ENCODE measurements at regions not wholly inside any gene's neighbourhood (a gene's known extent, or its start where the extent isn't known, plus 50 kb on each side); places are given as distances from the start of the nearest gene placed in this dataset.
A peak's percentile ranks its signal among the peaks of the same experiment; 100 is the strongest.

DNA sequence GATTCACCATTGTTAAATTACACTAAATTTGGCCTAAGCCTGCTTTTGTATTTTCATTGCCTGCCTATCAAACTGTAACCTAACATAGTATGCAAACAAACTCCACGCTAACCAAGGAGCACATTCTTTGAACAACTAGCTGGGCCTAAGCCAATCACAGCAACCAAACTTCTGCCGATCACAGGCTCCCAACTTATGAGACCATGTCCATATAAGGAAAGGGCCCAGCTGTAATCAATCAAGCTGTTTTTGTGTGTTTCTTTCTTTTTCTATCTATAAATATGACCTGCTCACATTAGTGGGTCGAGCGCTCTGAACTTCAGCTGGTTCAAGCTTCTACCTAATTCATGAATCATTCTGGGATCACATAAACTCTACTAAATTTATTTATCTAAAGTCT is 473.6 kb downstream of the SI start:
- Histone ChIP-seq H3K27ac (peak overlapping the region in 1 of 3 donors; percentile 20), H3K27me3 (no peaks in the 10 kb centered on the region), H3K36me3 (no peaks in the 10 kb centered on the region), H3K4me1 (no peaks in the 10 kb centered on the region), H3K9me3 (no peaks in the 10 kb centered on the region), H3K4me3 (replicated peaks in 1 of 3) (no peak overlapping the region)
- TF ChIP-seq, protein P1, sequence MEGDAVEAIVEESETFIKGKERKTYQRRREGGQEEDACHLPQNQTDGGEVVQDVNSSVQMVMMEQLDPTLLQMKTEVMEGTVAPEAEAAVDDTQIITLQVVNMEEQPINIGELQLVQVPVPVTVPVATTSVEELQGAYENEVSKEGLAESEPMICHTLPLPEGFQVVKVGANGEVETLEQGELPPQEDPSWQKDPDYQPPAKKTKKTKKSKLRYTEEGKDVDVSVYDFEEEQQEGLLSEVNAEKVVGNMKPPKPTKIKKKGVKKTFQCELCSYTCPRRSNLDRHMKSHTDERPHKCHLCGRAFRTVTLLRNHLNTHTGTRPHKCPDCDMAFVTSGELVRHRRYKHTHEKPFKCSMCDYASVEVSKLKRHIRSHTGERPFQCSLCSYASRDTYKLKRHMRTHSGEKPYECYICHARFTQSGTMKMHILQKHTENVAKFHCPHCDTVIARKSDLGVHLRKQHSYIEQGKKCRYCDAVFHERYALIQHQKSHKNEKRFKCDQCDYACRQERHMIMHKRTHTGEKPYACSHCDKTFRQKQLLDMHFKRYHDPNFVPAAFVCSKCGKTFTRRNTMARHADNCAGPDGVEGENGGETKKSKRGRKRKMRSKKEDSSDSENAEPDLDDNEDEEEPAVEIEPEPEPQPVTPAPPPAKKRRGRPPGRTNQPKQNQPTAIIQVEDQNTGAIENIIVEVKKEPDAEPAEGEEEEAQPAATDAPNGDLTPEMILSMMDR (IDR thresholded peaks at IDR 0.05) = no peak
- TF ChIP-seq POLR2A (IDR thresholded peaks at IDR 0.05) = no peak
- peak; percentile 12 to 55 for DNase-seq
- 54 to 57% methylated on average over 4 of the region's 4 CpGs for WGBS, 2 donors
- intact Hi-C loops (cut with DNase I) = no loop called here

DNA sequence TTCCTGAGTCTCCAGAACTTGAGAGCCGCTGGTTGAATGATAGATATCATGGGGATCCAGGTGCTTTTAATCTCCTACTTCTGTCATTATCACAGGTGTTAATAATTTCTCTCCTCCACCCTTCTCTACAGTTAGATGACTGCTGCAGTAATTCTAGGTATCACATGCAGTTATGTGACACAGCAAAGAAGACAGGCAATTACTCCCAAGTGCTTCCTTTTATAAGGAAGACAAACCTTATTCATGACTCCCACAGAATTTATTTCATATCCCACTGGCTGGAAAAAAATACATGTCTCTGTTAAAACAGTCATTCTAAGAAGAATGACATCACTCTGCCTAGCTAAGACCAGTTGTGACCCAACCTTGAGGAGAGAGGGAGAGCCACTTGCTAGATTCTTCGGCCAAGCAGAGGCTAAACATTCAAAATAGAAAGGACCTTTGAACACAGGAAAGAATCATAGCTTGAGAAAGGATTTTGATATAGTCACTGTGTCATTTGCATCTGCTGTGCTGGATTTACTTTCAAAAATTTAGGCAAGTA is 500.6 kb downstream of the SI start:
- Histone ChIP-seq H3K36me3 (no peaks in the 10 kb centered on the region), H3K9me3 (no peaks in the 10 kb centered on the region), H3K4me3 (replicated peaks in 1 of 3) (no peak overlapping the region), H3K27ac (no peak overlapping the region), H3K4me1 (no peaks in the 10 kb centered on the region), H3K27me3 (no peaks in the 10 kb centered on the region)
- no peak for DNase-seq
- intact Hi-C loops (cut with DNase I) = no loop called here
- TF ChIP-seq, protein P1 (IDR thresholded peaks at IDR 0.05) = no peak
- no peak for TF ChIP-seq POLR2A (IDR thresholded peaks at IDR 0.05)
- WGBS, 2 donors = 91 to 97% methylated on average over 2 of the region's 2 CpGs

DNA sequence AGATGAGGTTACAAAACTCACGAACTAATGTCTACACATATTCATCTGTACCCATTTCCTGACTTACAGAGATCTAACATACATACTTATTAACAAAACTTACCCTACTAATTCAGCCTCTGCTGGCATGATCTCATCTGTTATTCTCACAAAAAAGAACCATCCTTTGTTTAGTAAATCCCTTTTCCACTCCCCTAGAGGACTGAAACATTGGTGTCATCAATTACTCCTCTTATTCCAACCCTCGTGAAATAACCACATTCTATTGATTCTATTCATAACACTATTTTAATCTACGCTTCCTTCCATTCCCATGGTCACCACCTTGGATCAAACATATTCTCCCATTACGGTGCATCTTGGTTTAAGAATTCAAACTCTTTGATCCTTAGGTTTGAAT is 505.9 kb downstream of the SI start:
- TF ChIP-seq, protein P1 (IDR thresholded peaks at IDR 0.05) = no peak
- TF ChIP-seq POLR2A (IDR thresholded peaks at IDR 0.05) = no peak
- 91 to 93% methylated on average over 4 of the region's 4 CpGs for WGBS, 2 donors
- intact Hi-C loops (cut with DNase I) = no loop called here

DNA sequence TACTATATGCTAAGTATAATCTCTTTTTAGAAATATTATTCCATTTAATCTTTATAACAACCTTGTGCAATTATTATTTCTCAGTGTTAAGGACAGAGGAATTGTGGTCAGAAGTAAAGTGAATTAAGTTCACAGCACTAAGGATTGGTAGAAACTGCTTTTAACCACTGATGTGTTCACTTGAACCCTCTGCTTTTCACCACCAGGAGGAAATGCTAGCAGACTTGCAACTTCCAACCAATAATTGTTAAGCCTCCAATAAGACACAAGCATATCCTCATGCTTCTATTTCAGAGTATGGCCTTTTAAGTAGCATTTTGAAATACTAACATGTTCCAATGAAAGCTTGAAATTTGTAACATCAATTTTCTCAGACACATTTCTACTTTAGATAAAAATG is 527.4 kb downstream of the SI start:
- no peak for DNase-seq
- TF ChIP-seq POLR2A (IDR thresholded peaks at IDR 0.05) = no peak
- TF ChIP-seq, protein P1 (IDR thresholded peaks at IDR 0.05) = no peak
- Histone ChIP-seq H3K27ac (no peak overlapping the region), H3K36me3 (no peaks in the 10 kb centered on the region), H3K9me3 (no peaks in the 10 kb centered on the region), H3K4me3 (replicated peaks in 1 of 3) (no peak overlapping the region), H3K27me3 (no peaks in the 10 kb centered on the region), H3K4me1 (no peaks in the 10 kb centered on the region)
- intact Hi-C loops (cut with DNase I) = no loop called here

More for the DNA sequence above, 505.9 kb downstream of the SI start:
- Histone ChIP-seq H3K36me3 (no peaks in the 10 kb centered on the region), H3K4me1 (no peaks in the 10 kb centered on the region), H3K4me3 (replicated peaks in 1 of 3) (no peak overlapping the region), H3K27ac (no peak overlapping the region), H3K27me3 (no peaks in the 10 kb centered on the region), H3K9me3 (no peaks in the 10 kb centered on the region)
- DNase-seq = no peak

DNA sequence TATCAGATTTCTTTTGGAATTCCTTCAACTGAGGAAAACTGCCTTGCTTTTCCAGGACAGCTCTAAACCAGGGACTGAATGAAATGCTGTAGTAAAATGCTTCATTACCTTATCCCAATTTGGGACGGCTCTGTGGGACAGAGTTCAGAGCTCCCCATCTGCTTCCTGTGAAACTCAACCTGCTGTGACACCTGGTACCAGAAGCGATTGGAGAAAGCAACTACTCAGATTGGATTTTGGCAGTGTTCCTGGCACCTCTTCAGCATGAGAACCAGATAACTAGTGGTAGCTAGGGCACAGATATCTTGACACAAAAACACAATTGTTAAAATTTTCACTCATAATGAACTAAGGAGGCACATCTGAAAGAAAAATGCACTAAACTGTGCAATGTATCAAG is 539.1 kb downstream of the SI start:
- WGBS, 2 donors = 30 to 38% methylated on average over 2 of the region's 2 CpGs
- intact Hi-C loops (cut with DNase I) = no loop called here

More for the DNA sequence above, 539.1 kb downstream of the SI start:
- Histone ChIP-seq H3K27me3 (no peaks in the 10 kb centered on the region), H3K9me3 (no peaks in the 10 kb centered on the region), H3K27ac (no peak overlapping the region), H3K36me3 (no peaks in the 10 kb centered on the region), H3K4me3 (replicated peaks in 1 of 3) (no peak overlapping the region), H3K4me1 (peaks cover 0 to 7% of the 10 kb centered on the region in 2 donors)
- DNase-seq = peak; percentile 44 to 56
- TF ChIP-seq, protein P1 (IDR thresholded peaks at IDR 0.05) = no peak
- no peak for TF ChIP-seq POLR2A (IDR thresholded peaks at IDR 0.05)
